GM12892 (cell line): ENCODE measurements at regions not wholly inside any gene's neighbourhood (a gene's known extent, or its start where the extent isn't known, plus 50 kb on each side); places are given as distances from the start of the nearest gene placed in this dataset.
"Not testable (repeated sequence)": the region's sequence is repeated elsewhere in the genome, so short reads cannot be mapped to it uniquely, and the experiment has no call there.

Experiments used
- DNase-seq: peaks from one replicate; pipeline ENCODE4 v3.0.0; 2011; ENCODE audit not compliant: insufficient read length
- FAIRE-seq: peaks from 2 replicates; lab custom pipeline; 2011; peaks lifted over from hg19 to GRCh38; lab: Jason Lieb, UNC
- POLR2A ChIP-seq: IDR thresholded peaks from 2 replicates; pipeline ENCODE4 v1.6.1; 2011; ENCODE audit warnings: low read depth, low read length, control low read depth
- POLR2AphosphoS5 ChIP-seq: IDR thresholded peaks from 2 replicates; pipeline ENCODE4 v1.6.1; 2011; ENCODE audit warnings: low read depth, low read length, control low read depth
- TAF1 ChIP-seq: IDR thresholded peaks from 2 replicates; pipeline ENCODE4 v1.6.1; 2011; ENCODE audit warnings: low read depth, mild to moderate bottlenecking, control low read depth, low read length, borderline replicate concordance

- TF ChIP-seq TAF1 = no peak
- no peak for TF ChIP-seq POLR2AphosphoS5
- TF ChIP-seq POLR2A = no peak
- no peak for FAIRE-seq
- no peak for DNase-seq
Observed at GRCh38 chr20:40890181-40890580, 138.4 kb upstream of the TOP1 start.

GRCh38 chr20:40890635-40891034 is 138.0 kb upstream of the TOP1 start:
- DNase-seq (no peak), FAIRE-seq (no peak)
- no peak for TF ChIP-seq POLR2A
- TF ChIP-seq TAF1 = no peak
- no peak for TF ChIP-seq POLR2AphosphoS5

GRCh38 chr20:40891351-40891750 is 137.3 kb upstream of the TOP1 start:
- no peak for FAIRE-seq
- TF ChIP-seq POLR2A (no peak), TAF1 (no peak), POLR2AphosphoS5 (no peak)
- DNase-seq = no peak

- TF ChIP-seq TAF1 = no peak
- TF ChIP-seq POLR2AphosphoS5 = no peak
- TF ChIP-seq POLR2A = no peak
- DNase-seq = no peak
Observed at GRCh38 chr20:40892642-40893041, 136.0 kb upstream of the TOP1 start.

GRCh38 chr20:40893610-40894236 is 134.9 kb upstream of the TOP1 start:
- FAIRE-seq (no peak), DNase-seq (no peak)
- TF ChIP-seq TAF1 (no peak), POLR2A (no peak), POLR2AphosphoS5 (no peak)

More at GRCh38 chr20:40892642-40893041, 136.0 kb upstream of the TOP1 start:
- peak; percentile 27 for FAIRE-seq

- DNase-seq (no peak), FAIRE-seq (no peak)
- TF ChIP-seq POLR2A = no peak
- no peak for TF ChIP-seq POLR2AphosphoS5
- TF ChIP-seq TAF1 = no peak
Observed at GRCh38 chr20:40894237-40894630, 134.4 kb upstream of the TOP1 start.

- TF ChIP-seq POLR2A (no peak), POLR2AphosphoS5 (no peak), TAF1 (no peak)
- FAIRE-seq = no peak
Observed at GRCh38 chr20:40895182-40895581, 133.4 kb upstream of the TOP1 start.

GRCh38 chr20:40896814-40897700 is 131.6 kb upstream of the TOP1 start:
- no peak for FAIRE-seq
- DNase-seq = no peak
- TF ChIP-seq TAF1 = no peak
- TF ChIP-seq POLR2A = no peak
- no peak for TF ChIP-seq POLR2AphosphoS5

More at GRCh38 chr20:40895182-40895581, 133.4 kb upstream of the TOP1 start:
- no peak for DNase-seq

GRCh38 chr20:40899344-40899743 is 129.3 kb upstream of the TOP1 start:
- FAIRE-seq (no peak), DNase-seq (no peak)
- TF ChIP-seq POLR2AphosphoS5 (no peak), POLR2A (no peak), TAF1 (no peak)

- DNase-seq = no peak
- no peak for FAIRE-seq
- no peak for TF ChIP-seq TAF1
- no peak for TF ChIP-seq POLR2A
- no peak for TF ChIP-seq POLR2AphosphoS5
Observed at GRCh38 chr20:40900666-40901215, 127.9 kb upstream of the TOP1 start.

GRCh38 chr20:40902661-40903060 is 126.0 kb upstream of the TOP1 start:
- DNase-seq = no peak
- no peak for FAIRE-seq
- TF ChIP-seq POLR2A = no peak
- no peak for TF ChIP-seq TAF1
- no peak for TF ChIP-seq POLR2AphosphoS5

GRCh38 chr20:40908309-40908708 is 120.3 kb upstream of the TOP1 start:
- DNase-seq = no peak
- TF ChIP-seq POLR2A = no peak
- no peak for TF ChIP-seq TAF1
- TF ChIP-seq POLR2AphosphoS5 = no peak
- FAIRE-seq = no peak

GRCh38 chr20:40909489-40909888 is 119.1 kb upstream of the TOP1 start:
- not testable (repeated sequence) for FAIRE-seq, DNase-seq

- not testable (repeated sequence) for FAIRE-seq, DNase-seq
Observed at GRCh38 chr20:40910436-40910835, 118.2 kb upstream of the TOP1 start.

- DNase-seq, FAIRE-seq: not testable (repeated sequence)
Observed at GRCh38 chr20:40911152-40911551, 117.5 kb upstream of the TOP1 start.
